HG03108 (cell line): ENCODE measurements at regions not wholly inside any gene's neighbourhood (a gene's known extent, or its start where the extent isn't known, plus 50 kb on each side); places are given as distances from the start of the nearest gene placed in this dataset.

Experiments
- ATAC-seq: cut with Tn5 transposase; IDR thresholded peaks from one replicate; pipeline ENCODE4 v1.9.1; 2021; ENCODE audit warnings: moderate library complexity; ENCODE audit not compliant: unreplicated experiment

GRCh38 chr9:104022083-104022482 is 72.0 kb upstream of the SMC2 start:
- no peak for ATAC-seq

GRCh38 chr9:104025104-104025503 is 69.0 kb upstream of the SMC2 start:
- no peak for ATAC-seq

GRCh38 chr9:104025945-104026344 is 68.2 kb upstream of the SMC2 start:
- ATAC-seq: no peak

GRCh38 chr9:104027295-104027694 is 66.8 kb upstream of the SMC2 start:
- no peak for ATAC-seq

GRCh38 chr9:104028827-104029226 is 65.3 kb upstream of the SMC2 start:
- no peak for ATAC-seq
